Left renal cortex interstitium (tissue), 4 donors: ENCODE measurements at regions not wholly inside any gene's neighbourhood (a gene's known extent, or its start where the extent isn't known, plus 50 kb on each side); places are given as distances from the start of the nearest gene placed in this dataset.

Source experiments
- DNase-seq, 4 donors: peaks; one replicate each; pipeline ENCODE4 v3.0.0-alpha.2; 2013; ENCODE audit warnings: low read depth in 4 of 4, low spot score in 2 of 4, missing footprints in 1 of 4

GRCh38 chr1:29643838-29644440, 407.6 kb downstream of the PTPRU start:
- no peak for DNase-seq

GRCh38 chr1:29643281-29643680, 407.0 kb downstream of the PTPRU start:
- DNase-seq, result no peak

- DNase-seq, result no peak
Measured at GRCh38 chr1:29642519-29642918, 406.2 kb downstream of the PTPRU start.

GRCh38 chr1:29641921-29642320, 405.6 kb downstream of the PTPRU start:
- no peak for DNase-seq

GRCh38 chr1:29640428-29640785, 404.1 kb downstream of the PTPRU start:
- no peak for DNase-seq

- DNase-seq, result no peak
Measured at GRCh38 chr1:29639741-29640427, 403.6 kb downstream of the PTPRU start.

GRCh38 chr1:29639156-29639736, 402.9 kb downstream of the PTPRU start:
- DNase-seq, result no peak

- no peak for DNase-seq
Measured at GRCh38 chr1:29638281-29638680, 402.0 kb downstream of the PTPRU start.

- no peak for DNase-seq
Measured at GRCh38 chr1:29636936-29637335, 400.6 kb downstream of the PTPRU start.

- DNase-seq, result no peak
Measured at GRCh38 chr1:29635501-29636263, 399.4 kb downstream of the PTPRU start.

- DNase-seq, result no peak
Measured at GRCh38 chr1:29634746-29635335, 398.5 kb downstream of the PTPRU start.

GRCh38 chr1:29634324-29634723, 398.0 kb downstream of the PTPRU start:
- no peak for DNase-seq

- no peak for DNase-seq
Measured at GRCh38 chr1:29633771-29634170, 397.4 kb downstream of the PTPRU start.

GRCh38 chr1:29632806-29633615, 396.7 kb downstream of the PTPRU start:
- no peak for DNase-seq

GRCh38 chr1:29631836-29632805, 395.8 kb downstream of the PTPRU start:
- DNase-seq, result no peak

GRCh38 chr1:29631361-29631760, 395.0 kb downstream of the PTPRU start:
- DNase-seq, result no peak

- DNase-seq, result no peak
Measured at GRCh38 chr1:29630756-29631155, 394.4 kb downstream of the PTPRU start.

- DNase-seq, result no peak
Measured at GRCh38 chr1:29629814-29630516, 393.6 kb downstream of the PTPRU start.

GRCh38 chr1:29629401-29629800, 393.1 kb downstream of the PTPRU start:
- DNase-seq, result no peak
